DMS 273 (cell line): ENCODE measurements at regions not wholly inside any gene's neighbourhood (a gene's known extent, or its start where the extent isn't known, plus 50 kb on each side); places are given as distances from the start of the nearest gene placed in this dataset.
"Not testable (repeated sequence)": the region's sequence is repeated elsewhere in the genome, so short reads cannot be mapped to it uniquely, and the experiment has no call there.

ENCODE experiments used
- DNase-seq: peaks from one replicate; lab custom pipeline; 2025; ENCODE audit not compliant: unreplicated experiment; lab: John Stamatoyannopoulos, UW

DNA sequence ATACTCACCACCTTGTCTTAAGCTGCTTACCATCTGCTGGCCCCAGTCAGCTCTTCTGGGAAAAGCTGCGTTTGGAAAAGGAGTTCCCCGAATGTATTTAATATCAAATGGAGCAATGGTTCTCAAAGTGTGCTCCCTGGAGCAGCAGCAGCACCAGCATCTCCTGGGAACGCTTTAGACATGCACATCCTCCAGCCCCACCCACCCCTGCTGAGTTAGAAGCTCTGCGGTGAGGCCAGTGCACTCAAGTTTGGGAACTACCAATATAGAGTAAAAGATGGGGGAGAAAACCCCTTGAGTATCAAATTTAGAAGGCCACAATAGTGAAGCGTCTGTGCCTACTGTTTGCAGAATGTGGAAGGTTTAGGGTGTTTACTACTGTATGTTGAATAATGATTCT lies 124.0 kb upstream of the TOPAZ1 start:
- no peak for DNase-seq

DNA sequence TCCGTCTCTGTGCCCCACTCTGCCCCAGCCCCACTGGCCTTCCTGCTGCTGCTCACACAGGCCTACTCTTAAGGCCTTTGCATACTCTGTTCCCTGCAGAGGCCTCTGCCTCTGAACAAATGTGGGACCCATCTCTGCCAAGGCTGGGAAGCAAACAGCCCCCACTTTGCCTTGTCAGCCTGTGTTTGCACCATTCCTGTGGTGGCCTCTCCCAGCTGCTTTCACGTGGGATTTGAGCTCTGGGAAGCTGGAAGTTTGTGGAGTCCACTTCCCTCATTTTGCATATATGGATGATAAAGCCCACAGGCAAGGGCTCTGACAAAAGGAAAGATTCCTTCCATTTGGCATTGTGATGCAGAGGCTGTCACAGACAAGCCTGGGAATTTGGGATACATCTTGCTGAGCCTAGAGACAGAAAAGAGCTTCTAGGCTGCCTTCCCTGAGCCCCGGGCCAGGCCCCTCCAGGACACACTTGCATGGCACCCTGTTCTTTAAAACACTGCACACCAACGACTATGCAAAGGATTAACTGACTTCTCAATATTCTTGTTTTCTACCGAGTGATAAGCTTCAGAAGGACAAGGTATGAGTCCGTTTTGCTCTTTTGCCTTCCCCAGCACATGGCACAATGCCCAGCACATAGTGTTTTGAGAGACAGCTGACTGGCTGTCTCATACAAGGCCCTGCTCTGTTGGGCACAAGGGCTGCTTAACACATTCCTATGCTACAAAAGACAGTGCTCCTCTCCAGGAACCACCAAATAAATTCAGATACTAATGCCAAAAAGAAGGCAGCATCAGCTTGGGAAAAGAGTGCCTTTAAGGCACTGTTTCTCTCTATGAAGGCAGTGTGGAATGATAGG lies 120.7 kb upstream of the TOPAZ1 start:
- no peak for DNase-seq

GRCh38 chr3:44125246-44125645 lies 116.4 kb upstream of the TOPAZ1 start:
- DNase-seq: no peak

DNA sequence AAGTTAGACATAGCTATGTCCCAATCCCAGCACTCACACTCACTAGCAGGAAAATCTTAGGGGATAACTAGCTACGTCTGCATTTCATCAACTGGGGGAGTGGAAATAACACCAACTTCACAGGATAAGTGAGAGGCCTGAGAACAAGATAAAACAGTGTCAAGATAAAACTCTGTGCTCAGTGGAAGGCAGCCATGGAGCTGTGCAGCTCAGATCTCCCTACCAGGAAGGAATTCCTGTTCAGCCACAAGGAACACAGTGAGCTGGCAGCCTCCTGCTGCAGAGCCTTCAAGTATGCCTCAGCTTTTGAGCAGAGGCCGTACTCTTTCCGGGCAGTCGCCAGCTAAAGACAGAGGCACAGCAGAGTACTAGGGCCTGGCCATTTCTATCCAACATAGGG lies 115.8 kb upstream of the TOPAZ1 start:
- DNase-seq: no peak

- DNase-seq: no peak
These were observed 113.5 kb upstream of the TOPAZ1 start for GRCh38 chr3:44128057-44128775.

DNA sequence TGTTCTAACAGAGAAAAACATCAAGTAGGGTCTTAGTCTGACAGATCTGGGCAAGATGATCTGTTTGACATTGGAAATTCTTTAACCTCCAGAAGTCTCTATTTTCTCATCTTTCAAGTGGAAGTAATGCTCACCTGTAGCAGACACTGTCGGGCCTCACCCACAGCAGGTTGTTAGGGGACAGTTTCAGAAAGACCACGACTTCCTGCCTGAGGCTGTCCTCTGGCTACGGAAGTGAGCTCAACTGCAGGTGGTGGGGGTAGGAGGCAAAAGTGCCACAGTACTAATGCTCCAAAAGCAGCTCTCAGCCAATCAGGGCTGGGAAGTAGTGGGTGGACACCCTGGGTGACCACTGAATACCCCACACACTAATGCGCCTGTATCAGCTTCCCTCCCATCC lies 111.4 kb upstream of the TOPAZ1 start:
- DNase-seq: no peak

DNA sequence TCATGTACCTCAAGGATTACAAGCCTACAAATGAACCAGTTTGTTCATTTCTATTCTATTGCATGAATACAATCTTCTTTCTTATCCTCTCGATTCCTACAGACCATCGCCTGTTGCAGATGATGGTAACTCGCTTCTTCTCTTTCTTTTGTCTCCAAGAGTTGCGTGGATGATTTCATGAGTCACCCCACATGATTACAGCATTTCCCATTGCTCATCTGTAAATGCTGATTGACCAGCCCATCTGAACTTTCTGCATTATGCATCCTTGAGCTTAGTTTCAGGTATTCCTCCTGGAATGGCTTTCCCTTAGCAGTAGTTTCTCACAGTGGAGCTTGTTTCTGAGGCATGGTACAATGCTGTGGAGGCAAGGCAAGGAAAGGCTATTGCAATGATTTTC lies 109.6 kb upstream of the TOPAZ1 start:
- DNase-seq: no peak

GRCh38 chr3:44132593-44132992 lies 109.1 kb upstream of the TOPAZ1 start:
- DNase-seq: no peak

- no peak for DNase-seq
These were observed 105.3 kb upstream of the TOPAZ1 start for GRCh38 chr3:44136421-44136820.

GRCh38 chr3:44146073-44146472 lies 95.6 kb upstream of the TOPAZ1 start:
- DNase-seq: no peak

- no peak for DNase-seq
These were observed 81.9 kb upstream of the TOPAZ1 start for GRCh38 chr3:44159696-44160300.

DNA sequence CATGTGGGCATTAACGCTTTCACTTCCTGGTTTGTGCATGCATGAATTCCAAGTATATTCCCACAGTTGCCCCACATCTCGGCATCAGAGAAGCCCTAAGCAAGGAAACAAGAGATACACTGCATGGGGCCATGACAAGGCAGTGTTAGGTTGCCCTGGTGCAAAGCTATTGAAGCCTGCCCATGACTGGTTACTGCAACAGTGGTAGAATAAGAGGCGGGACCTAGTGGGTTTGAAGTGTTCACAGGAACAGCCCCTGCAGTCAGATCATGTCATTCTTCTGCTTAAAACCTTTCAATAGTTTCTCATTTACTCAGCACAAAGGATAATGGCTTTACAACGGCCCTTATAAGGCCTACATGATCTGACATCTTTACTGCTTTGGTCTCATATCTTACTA lies 80.9 kb upstream of the TOPAZ1 start:
- no peak for DNase-seq

DNA sequence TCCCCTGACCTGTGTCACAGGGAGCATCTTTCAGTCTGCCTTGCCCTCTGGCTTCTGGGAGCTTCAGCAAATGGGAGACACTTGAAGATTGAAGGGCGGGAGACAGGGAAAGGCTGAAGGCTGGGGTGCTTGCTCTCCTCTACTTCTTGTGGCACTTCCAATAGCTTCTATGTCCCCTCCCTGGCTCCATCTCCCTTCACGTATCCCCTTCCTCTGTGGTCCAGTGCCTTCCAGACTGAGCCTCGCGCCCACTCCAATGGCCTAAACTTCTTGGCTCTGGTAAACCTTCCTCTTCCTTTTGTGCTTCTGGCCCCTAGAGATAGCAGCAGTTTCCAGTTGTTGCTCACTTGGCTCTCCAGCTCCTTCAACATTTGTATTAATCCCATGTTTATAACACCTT lies 69.8 kb upstream of the TOPAZ1 start:
- DNase-seq: no peak

GRCh38 chr3:44172701-44173100 lies 69.0 kb upstream of the TOPAZ1 start:
- DNase-seq: not testable (repeated sequence)

- DNase-seq: no peak
These were observed 68.4 kb upstream of the TOPAZ1 start for GRCh38 chr3:44173263-44173662.

GRCh38 chr3:44175070-44175469 lies 66.6 kb upstream of the TOPAZ1 start:
- no peak for DNase-seq

- no peak for DNase-seq
These were observed 62.4 kb upstream of the TOPAZ1 start for GRCh38 chr3:44179246-44179645.

- DNase-seq: peak; percentile 77
These were observed 57.2 kb upstream of the TOPAZ1 start for GRCh38 chr3:44184319-44184953.

GRCh38 chr3:44185396-44185915 lies 56.2 kb upstream of the TOPAZ1 start:
- DNase-seq: no peak

DNA sequence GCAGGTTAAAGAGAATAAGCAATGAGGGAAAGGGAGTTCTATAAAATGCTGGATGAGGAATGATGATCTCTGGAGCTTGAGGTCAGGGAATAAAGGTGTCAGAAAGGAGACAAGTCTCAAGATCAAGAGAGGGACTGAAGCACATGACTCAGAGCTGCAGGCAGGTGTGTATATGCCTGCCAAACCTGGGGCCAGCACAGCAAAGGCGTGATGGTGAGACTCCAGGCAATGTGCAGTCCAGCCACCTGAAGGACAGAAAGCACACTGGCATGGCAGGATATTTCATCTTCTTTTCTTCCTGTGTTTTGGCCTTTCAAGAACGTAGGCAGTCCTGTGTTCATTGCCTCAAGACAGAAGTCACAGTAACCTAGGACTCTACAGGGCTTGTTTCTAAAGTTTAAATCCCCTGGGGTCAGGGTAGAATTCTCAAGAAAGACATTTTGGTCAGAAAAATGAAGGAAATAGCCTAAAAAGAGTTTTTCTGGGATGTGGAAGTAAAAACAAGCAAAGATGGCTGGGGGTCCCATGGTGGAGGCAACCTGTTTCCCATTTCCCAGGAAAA lies 55.5 kb upstream of the TOPAZ1 start:
- DNase-seq: no peak

DNA sequence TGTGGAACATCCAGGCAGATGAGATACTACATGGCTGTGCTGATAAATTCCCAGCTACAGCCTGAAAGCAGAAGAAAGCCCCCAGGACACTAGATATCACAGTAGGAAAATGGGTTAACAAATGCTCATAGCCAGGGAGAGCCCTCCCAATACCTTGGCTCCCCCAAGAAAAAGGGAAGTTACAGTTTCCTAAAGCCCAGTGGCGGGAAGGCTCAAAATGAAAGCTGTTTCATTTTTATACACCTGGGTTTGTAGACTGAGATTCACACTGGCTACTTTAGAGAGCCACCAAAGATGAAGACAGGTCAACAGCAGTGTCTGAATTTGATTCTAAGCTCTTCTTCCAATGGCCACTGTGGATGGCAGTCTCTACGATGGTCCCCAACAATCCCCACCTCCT lies 55.0 kb upstream of the TOPAZ1 start:
- DNase-seq: no peak
